HG03342 (cell line): ENCODE measurements at regions not wholly inside any gene's neighbourhood (a gene's known extent, or its start where the extent isn't known, plus 50 kb on each side); places are given as distances from the start of the nearest gene placed in this dataset.
"Not testable (repeated sequence)": the region's sequence is repeated elsewhere in the genome, so short reads cannot be mapped to it uniquely, and the experiment has no call there.

Experiments used
- ATAC-seq: cut with Tn5 transposase; IDR thresholded peaks from one replicate; pipeline ENCODE4 v1.9.1; 2021; ENCODE audit warnings: mild to moderate bottlenecking, moderate library complexity; ENCODE audit not compliant: unreplicated experiment

DNA sequence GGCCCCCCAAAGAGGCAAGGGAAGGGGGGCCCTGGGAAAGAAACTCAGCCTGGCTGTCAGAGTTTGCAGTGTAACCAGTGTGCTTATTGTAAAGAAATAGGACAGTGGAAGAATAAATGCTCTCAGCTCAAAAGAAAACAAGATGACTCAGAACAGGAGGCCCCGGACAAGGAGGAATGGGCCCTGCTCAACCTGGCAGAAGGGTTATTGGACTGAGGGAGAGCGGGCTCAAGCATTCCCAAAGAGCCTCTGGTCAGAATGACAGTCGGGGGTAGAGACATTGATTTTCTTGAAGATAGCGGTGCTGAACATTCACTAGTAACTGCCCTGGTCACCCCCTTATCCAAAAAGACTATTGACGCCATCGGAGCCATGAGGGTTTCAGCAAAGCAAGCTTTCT lies 100.4 kb upstream of the OSBPL11 start:
- no peak for ATAC-seq

DNA sequence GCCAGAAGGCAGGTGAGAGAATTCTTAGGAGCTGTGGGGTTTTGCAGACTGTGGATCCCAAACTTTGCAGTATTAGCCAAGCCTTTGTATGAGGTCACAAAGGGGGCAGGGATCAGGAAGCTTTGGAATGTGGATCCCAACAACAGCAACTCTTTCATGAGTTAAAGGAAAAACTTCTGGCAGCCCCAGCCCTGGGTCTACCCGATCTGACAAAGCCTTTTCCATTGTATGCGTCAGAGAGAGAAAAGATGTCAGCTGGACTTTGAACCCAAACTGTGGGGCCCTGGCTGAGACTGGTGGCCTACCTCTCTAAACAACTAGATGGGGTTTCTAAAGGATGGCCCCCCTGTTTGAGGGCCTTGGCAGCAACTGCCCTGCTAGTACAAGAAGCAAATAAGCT lies 101.8 kb upstream of the OSBPL11 start:
- ATAC-seq: not testable (repeated sequence)

DNA sequence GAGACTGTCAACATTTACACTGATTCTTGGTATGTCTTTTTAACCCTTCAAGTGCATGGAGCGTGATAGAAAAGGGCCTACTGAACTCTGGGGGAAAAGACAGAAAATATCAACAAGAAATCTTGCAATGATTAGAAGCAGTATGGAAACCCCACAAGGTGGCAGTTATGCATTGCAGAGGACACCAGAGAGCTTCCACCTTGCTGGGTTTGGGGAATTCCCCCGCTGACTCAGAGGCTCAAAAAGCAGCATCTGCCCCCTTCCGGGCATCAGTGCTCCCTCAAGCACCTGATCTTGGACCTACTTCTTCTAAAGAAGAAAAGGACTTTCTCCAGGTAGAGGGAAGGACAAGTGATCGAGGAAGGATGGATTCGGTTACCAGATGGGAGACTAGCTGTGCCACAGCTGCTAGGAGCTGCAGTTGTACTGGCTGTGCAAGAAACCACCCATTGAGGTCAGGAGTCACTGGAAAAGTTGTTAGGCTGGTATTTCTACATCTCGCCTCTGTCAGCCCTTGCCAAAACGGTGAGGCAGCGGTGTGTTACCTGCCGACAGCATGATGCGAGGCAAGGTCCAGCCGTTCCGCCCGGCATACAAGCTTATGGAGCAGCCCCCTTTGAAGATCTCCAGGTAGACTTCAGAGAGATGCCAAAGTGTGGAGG lies 102.8 kb upstream of the OSBPL11 start:
- not testable (repeated sequence) for ATAC-seq

DNA sequence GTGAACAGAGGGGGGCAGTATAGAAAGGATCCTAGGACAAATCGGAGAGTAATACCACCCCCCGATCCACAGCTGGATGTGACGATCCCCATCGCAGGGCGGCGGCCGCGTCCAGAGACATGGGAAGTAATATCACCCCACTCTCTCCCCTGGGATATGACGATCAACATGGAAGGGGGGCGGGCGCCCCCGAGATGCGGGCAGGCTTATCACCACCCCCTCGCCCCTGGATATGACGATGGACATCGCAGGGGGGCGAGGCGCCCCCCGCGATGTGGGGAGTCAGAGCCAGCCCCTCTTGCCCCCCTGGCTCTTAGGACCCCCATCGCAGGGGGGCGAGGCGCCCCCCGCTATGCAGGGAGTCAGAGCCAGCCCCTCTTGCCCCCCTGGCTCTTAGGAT lies 120.4 kb upstream of the OSBPL11 start:
- ATAC-seq: no peak

DNA sequence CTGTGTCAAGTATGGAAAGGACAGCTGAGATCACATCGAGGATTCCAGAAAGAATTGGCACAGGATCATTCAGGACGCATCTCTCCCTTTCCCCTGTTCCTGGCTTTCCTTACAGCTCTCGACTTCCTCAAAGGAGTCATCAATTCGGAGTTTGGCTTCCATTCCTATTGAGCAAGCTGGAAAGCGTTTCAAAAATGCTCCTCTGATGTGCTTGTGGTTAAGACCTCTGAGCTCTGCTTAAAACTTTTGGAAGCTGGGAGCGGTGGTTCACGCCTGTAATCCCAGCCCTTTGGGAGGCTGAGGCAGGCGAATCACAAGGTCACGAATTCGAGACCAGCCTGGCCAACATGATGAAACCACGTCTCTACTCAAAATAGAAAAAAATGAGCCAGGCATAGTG lies 136.9 kb upstream of the OSBPL11 start:
- ATAC-seq: not testable (repeated sequence)

DNA sequence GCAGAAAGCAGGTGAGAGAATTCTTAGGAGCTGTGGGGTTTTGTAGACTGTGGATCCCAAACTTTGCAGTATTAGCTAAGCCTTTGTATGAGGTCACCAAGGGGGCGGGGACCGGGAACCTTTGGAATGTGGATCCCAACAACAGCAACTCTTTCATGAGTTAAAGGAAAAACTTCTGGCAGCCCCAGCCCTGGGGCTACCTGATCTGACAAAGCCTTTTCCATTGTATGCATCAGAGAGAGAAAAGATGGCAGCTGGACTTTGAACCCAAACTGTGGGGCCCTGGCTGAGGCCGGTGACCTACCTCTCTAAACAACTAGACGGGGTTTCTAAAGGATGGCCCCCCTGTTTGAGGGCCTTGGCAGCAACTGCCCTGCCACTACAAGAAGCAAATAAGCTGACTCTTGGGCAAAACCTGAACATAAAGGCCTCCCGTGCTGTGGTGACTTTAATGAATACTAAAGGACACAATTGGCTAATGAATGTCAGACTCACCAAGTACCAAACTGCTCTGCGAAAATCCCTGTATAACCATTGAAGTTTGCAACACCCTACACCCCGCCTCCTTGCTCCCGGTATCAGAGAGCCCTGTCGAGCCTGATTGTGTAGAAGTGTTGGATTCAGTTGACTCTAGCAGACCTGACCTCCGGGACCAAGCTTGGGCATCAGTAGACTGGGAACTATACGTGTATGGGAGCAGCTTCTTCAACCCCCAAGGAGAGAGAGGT lies 146.9 kb upstream of the OSBPL11 start:
- ATAC-seq: not testable (repeated sequence)

DNA sequence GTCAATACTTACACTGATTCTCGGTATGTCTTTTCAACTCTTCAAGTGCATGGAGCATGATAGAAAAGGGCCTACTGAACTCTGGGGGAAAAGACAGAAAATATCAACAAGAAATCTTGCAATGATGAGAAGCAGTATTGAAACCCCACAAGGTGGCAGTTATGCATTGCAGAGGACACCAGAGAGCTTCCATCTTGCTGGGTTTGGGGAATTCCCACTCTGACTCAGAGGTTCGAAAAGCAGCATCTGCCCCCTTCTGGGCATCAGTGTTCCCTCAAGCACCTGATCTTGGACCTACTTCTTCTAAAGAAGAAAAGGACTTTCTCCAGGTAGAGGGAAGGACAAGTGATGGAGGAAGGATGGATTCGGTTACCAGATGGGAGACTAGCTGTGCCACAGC lies 147.5 kb upstream of the OSBPL11 start:
- ATAC-seq: not testable (repeated sequence)

DNA sequence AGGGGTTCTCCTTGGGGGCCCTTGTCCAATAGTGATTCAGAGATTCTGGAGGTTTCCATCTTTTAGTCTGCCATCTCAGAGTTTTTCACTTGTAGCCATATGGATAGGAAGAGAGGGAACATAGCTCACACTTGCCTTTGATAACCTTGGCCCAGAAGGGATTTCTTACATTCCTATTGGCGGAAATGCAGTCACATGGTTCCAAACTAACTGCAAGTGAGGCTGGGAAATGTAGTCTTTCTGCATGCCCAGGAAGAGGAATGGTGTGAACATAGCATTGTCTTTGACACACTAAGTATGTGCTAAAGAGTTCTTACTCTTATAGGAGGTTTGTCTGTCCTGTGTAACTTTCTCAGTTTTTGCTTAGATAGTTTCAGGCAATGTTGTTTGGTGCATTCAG lies 161.8 kb upstream of the OSBPL11 start:
- not testable (repeated sequence) for ATAC-seq

DNA sequence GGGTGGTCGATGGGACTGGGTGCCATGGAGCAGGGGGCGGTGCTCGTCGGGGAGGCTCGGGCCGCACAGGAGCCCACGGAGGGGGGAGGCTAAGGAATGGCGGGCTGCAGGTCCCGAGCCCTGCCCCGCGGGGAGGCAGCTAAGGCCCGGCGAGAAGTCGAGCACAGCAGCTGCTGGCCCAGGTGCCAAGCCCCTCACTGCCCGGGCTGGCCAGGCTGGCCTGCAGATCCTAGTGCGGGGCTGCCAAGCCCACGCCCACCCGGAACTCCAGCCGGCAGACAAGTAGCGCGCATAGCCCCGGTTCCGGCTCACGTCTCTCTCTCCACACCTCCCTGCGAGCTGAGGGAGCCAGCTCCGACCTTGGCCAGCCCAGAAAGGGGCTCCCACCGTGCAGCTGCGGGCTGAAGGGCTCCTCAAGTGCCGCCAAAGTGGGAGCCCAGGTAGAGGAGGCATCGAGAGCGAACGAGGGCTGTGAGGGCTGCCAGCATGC lies 163.4 kb upstream of the OSBPL11 start:
- not testable (repeated sequence) for ATAC-seq

DNA sequence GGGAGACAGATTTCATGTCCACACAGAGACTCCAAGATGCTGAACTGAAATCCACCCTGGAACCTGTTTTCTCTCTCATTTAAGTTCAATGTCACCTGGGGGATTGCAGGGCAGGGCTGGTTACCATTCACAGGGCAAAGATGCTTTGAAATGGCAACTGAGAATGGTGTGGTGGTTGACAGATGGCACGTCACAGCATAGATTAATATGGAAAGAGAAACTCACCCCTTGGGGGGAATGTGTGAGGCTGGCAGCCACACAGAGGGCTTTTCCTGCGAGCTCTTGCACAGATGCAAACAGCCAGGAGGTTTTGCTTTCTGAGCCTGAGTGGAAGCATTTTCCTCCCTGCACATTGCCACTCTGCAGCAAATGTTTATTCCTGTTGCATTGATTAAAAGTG lies 167.3 kb upstream of the OSBPL11 start:
- not testable (repeated sequence) for ATAC-seq

DNA sequence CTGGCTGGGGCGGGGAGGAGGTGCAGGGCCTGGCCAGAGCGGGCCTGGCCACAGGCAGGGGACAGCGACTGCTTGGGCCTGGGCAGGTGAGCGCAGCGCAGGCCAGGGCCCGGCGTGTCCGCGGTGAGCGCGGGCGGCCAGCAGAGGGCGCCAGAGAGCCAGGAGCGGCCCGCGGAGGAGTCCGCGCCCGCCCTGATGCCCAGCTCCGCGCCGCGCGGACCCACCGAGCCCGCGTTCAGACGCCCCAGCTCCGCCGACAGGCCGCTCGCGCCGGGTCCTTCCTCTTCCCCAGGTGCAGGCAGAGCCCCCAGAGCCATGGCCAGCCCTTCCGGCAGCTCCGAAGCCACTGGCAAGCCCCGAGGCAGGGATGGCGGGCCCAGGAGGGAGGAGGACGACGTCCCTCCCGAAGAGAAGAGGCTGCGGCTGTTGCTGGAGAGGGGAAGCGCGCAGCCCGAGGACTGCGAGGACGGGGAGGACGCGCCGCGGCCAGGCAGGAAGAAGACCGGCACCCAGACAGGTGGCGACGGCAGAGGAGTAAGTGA lies 171.1 kb upstream of the OSBPL11 start:
- not testable (repeated sequence) for ATAC-seq

DNA sequence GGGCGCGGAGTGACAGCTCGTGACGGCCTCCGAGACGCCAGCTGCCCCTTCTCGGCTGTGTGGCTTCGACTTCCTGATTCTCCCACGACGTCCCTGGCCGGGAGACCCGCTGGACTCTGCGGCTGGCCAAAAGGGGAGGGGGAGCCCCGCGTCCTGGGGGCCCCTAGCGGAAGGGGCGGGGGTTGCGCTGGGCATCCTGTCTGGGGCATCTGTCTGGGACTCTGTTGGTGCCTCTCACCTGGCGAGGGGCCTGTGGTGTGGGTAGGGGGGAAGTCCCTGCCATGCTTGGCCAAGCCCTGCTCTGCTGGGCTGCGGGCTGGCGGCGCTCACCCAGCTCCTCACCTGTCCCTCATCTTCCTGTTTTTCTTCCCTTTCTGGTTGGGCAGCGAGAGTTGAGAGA lies 171.6 kb upstream of the OSBPL11 start:
- not testable (repeated sequence) for ATAC-seq

DNA sequence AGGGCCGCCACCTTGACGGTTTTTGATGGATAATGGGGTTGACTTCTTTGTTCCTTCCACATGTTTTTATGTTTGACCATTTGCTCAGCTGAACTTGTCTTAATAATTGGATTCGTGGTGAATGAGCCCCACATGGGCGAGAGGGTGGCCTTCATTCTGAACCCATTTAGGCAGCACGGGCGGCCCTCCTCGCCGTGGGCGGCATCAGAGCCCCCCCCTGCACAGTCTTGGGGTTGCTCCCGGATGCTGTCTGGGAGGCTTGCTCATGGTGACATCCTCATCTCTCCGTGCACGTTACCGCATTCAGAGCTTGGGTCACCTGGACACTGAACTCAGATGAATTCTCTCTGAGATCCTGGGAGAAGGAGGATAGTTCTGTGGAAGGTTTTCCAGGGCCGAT lies 172.3 kb upstream of the OSBPL11 start:
- no peak for ATAC-seq

DNA sequence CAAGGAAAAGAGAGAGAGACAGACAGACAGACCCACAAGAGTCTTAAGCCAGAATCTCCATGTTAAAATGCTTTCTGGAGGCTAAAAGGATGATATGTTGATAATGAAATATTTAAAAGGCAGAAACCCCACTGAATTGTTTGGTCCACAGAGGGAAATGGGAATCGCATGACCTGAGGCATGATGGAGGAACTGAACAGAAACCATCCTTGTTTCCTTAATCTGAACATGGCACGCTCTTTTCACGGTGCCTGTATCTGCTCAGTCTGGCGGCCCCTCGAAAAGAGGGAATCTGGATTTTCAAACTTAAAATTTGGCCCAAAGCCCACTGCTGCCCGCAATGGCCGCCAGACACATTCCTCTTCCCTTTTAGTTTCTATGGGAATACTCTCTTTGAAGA lies 173.5 kb upstream of the OSBPL11 start:
- not testable (repeated sequence) for ATAC-seq

DNA sequence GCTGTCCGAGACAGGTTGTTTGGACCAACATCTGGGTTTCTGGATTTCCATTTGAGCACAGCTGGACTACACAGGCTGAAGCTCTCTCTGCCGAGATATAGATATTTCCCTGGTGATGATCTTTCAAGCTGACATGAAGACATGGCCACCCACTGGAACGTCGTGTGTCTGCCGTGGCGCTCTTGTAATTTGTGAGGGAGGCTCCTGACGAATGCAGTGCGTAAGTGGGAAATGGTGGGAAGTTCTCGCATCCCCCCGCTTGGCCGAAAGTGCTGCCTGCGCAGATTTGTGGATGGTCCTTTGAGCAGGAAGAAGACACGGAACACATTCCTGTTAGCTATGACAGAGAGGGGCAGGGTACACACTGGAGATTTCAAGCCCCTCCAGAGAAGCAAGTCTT lies 176.2 kb upstream of the OSBPL11 start:
- not testable (repeated sequence) for ATAC-seq

DNA sequence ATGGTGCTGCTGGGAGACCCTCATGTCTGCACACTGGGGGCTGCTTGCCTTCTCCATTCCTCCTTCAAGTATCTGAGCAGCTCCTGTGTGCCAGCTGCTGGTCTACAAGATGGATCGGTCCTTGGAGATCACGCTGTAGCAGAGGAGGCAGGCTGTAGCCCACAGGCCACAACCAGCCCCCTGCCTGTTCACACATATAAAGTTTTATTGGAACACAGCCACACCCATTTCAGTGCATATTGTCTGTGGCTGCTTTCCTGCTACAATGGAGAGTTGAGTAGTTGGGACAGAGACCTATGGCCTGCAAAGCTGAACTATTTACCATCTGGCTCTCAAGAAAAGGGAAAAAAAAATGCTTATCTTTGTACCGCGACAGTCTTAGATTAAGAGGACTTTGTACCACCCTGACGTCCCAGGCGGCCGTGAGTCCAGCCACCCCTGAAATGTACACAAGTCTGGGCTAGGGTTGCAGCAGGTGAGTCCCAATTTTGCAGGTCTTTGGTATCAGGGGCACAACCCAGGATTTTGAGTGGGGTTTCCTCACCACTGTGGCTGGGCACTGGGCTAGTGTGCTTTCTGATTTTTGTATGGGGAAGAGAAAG lies 179.2 kb upstream of the OSBPL11 start:
- ATAC-seq: not testable (repeated sequence)

DNA sequence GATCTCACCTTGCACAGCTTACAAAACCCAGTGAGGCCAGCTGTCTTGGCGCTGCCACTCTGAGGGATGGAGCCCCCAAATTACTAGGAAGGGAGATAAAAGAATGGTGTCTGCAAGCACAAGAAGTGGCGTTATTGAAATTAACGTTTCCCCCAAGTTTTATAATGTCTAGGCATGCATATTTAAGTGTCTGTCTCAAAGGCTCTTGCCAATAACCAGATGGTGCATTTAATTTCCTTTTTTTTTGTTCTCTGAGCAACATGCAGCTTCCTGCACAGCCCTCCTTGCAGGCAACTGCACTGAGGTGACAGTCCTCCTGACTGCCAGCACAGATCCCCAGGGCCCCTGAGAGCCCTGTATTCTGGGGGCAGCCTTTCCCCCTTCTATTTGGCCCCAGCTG lies 179.8 kb upstream of the OSBPL11 start:
- ATAC-seq: not testable (repeated sequence)

DNA sequence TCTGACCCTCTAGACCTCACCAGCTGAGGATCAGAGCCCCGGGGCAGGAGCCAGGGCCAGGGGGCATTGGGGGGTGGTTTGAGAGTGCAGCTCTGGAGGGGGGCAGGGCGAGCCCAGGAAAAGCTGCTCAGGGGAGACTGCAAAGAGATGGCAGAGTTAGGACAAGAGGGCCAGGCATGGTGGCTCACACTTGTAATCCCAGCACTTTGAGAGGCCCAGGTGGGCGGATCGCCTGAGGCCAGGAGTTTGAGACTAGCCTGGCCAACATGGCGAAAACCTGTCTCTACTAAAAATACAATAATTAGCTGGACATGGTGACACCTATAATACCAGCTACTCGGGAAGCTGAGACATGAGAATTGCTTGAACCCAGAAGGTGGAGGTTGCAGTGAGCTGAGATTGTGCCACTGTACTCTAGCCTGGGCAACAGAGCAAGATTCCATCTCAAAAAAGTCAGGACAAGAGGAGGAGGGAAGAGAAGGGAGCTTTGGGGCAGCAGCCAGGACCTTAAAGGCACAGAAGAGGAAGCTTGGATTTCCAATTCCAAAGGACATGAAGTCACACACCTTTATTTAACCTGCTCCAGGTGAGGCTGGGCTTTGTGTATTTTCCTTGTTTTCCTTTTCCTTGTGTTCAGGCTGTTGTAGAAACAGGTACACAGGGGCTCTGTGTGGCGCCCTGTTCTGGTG lies 180.5 kb upstream of the OSBPL11 start:
- not testable (repeated sequence) for ATAC-seq

DNA sequence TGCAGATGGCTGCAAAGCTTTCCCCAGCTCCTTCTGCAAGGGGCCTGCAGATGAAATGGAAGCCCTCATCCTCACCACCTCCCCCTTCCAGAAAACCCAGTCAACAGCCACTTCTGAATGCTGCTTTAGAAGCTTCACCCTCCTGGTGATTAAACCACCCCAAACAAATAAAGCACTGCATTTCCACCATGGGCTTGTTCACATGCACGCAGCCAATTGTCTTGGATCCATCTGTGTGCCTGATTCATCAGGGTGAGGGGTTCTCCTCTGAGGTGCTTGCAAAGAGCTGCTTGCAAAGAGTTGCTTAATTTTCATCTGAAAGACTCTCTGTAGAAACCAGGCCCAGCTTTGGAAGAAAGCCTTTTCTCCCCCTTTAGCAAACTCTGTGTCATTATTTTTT lies 184.0 kb upstream of the OSBPL11 start:
- not testable (repeated sequence) for ATAC-seq

DNA sequence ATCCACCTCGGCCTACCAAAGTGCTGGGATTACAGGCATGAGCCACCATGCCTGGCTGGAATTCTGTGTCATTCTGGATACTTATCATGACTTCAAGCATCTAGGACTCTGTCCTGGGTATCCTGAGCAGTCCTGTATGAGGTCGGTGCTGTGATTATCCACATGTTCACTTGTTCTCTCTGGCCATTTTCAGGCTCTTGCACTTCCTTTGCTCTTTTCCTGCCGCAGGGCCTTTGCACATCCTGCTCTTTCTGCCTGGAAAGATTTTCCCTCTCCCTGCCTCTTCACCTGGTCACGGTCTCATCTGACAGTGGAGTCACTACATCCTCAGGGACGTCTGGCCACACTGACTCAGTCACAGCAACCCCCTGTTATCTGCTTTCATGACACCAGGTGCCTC lies 184.6 kb upstream of the OSBPL11 start:
- not testable (repeated sequence) for ATAC-seq

DNA sequence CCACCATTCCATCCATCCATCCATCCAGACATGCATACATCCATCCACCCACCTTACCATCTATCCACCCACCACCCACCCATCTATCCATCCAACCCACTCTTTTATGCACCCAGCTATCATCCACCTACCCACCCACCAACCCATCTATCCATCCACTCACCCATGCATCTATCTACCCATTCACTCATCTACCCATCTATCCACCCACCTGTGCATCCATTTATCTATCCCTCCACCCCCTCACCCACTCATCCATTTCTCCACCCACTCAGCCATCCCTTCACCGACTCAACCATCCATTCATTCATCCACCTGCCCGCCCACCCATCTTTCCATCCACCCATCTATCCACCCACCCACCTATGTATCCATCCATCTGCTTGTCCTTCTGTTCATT lies 186.4 kb upstream of the OSBPL11 start:
- not testable (repeated sequence) for ATAC-seq
